ENCODE measurements at regions not wholly inside any gene's neighbourhood (a gene's known extent, or its start where the extent isn't known, plus 50 kb on each side); places are given as distances from the start of the nearest gene placed in this dataset.

DNA sequence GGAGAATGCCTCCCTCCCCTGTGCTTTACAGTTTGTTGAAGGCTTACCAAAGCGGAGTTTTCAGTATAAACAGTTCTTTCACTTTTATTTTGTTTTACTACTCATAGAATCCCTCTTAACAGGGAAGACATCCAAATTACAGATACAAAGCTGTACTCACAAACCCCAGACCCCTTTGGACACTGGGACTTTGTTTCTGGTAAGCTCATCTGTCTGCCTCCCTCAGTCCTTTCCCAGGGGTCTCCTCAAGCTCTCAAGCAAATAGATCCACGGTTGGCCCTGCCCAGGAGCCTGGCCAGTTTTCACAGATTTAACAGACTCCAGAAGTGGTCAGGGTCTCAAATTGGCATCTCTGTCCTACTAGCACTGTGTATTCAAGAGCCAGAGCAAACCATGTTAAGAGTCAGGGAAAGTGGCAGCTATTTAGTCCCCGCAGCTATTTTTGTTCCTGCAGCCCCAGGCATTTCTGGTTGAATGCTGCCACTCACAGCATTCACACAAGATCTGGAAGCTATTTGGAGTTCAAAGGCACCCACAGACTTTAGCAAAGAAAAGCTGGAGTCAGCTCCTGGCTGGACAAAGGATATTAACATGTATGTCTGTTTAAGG, 54.2 kb downstream of the TMEM100 start:
- no peak for DNase-seq (ENCODE audit: low read depth)

DNA sequence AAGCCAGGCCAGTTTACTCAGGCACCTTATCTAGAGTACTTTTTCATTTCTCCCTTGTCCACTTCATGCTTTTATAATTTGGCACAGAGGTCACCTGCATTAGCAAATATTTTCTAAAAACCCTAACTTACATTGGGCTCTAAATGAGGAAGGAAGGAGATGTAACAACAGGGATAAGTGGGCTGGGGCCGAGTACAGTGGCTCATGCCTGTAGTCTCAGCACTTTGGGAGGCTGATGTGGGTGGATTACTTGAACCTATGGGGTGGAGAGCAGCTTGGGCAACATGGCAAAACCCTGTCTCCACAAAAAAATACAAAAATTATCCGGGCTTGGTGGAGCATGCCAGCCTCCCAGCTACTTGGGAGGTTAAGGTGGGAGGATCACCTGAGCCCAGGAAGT, 55.9 kb downstream of the TMEM100 start:
- DNase-seq (ENCODE audit: low read depth): no peak

DNA sequence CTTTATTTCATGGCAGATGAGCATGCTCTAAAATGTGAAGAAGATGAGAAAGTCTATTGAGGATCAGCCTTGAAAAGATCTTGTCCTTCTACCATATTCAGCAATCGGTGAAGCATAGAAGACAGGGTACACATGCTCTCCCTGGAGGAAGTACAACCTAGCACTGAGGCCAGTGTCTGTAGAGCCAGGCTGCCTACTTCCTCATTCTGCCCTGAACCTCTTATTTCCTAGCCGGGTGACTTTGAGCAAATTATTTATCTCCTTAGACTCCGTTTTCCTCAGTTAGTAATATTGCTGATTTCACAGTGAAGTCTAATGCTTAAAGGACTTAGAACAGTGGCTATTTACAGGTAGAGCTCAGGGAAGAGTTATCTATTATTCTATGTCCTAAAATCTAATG, 58.4 kb downstream of the TMEM100 start:
- DNase-seq (ENCODE audit: low read depth): no peak

DNA sequence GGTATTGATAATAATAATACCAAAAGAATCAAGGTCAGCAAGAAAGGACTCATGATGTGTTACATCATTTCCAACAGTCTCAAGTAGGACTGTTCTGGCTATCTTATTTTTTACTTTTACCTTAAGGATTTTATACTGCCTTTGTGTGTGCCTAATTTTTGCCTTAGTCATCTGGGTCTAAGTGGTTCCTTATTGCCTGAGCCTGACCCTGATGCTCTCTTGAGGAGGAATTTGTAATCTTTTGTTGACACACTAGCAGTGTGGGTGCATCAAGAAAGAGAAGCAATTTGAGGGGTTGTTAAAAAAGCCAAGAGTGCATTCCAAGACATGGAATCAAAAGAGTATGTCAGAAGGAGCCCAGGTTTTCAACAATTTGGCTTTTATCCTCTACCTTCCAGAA, 59.3 kb downstream of the TMEM100 start:
- DNase-seq (ENCODE audit: low read depth): no peak

DNA sequence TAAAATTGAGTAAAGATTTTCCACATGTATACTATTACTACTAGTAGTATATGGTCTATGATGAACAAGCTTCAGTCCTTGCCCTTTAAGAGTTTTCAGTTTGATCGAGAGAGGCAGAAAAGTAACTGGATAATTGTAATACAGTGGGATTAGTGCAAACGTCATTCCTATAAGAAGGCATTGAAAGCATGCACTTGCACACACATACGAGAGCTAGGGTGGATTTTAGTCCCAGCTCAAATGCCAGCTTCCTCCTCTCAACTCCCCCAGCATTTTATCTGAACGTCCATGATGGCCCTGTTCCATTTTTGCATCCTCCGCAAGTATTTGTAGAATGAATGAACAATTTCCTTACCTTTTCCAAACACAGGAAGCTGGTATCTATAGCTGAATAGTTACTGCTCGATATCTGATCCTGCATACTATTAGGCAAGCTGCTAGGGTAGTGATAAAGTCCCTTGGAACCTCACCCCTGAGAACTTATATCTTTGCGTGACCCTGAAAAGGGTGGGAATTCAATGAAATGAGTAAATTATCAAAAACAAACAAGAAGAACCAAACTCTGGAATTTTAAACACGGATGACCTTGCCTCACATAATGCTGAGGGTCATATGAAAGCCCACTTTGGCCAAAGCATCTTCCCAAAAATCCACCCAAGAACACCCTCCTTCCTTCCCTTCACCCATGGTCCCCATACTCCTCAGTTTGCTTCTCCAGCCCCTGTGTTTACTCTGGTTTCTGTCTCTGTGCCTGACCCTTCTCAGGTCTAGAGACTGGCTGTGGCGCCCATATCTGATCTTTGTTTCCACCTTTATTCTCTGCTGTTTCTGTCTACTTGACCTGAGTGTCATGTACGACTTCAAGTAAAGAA, 60.5 kb downstream of the TMEM100 start:
- no peak for DNase-seq (ENCODE audit: low read depth)

DNA sequence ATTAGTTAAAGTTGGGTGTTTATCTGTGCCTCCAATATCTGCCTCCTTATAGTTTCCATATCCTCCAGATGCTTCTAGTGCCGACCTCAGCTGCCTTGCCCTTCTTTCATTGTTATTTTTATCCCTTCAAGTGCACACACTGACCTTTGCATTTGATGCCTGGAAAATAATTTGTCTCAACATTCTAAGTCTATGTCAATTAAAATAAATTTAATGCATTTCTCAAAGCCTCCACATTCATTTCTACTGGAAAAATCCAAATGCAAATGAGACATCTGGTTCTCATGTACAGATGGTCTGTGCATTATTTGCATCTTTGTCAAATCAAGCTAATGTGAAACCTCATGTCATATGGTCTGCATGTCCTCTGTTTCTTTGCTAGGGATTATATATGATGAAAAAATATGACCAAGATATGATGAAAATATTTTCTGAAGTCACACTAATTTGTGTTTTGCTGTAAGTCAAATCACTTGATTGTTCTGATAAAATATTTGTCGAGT, 61.4 kb downstream of the TMEM100 start:
- DNase-seq (ENCODE audit: low read depth): no peak

DNA sequence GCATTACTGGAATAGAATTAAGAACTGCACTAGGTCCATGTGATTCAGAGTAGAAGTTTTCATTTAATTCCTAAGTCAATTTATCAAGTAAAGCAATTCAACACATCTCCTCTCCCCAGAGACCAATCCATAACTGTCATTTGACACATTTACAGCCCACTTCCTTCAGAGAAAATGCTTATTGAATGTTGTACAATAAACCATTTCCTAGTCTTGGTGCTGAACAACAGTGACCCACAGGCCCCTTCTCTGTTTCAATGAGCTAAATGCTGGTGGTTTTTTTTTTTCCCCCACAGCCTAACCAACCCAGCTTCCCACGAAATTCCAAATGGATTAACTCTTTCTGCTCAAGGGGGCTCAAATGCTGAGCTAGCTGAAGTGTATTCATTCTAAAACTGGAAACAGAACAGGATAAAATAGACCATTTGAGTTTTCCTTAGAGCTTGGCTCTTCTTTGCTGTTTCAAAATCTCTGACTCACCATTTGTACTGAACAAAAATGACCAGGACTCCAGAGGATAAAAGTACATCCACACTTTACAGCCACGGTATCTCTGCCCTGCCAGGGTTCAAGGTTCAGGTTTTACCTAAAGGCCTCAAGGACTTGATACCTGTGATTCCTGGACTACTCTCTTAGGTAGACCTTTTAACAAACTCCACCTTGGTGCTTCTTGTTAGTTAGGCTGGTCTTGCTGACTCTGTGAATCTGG, 62.3 kb downstream of the TMEM100 start:
- DNase-seq (ENCODE audit: low read depth): no peak

DNA sequence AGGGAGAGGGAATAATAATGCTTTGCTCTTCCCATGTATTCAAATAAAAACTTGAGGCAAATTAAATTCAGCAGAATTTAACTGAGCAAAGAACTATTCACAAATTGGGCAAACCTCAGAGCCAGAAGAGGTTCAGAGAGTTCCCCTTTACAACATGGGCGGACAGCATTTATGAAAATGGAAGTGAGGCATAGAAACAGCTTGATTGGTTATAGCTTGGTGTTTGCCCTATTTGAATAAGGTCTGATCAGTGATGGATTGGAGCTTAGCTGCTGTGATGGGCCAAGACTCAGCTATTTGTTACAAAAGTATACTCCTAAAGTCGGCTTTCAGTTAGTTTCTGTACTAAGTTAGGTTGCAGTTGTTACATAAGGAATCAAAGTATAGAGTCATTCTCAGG, 63.0 kb downstream of the TMEM100 start:
- no peak for DNase-seq (ENCODE audit: low read depth)

DNA sequence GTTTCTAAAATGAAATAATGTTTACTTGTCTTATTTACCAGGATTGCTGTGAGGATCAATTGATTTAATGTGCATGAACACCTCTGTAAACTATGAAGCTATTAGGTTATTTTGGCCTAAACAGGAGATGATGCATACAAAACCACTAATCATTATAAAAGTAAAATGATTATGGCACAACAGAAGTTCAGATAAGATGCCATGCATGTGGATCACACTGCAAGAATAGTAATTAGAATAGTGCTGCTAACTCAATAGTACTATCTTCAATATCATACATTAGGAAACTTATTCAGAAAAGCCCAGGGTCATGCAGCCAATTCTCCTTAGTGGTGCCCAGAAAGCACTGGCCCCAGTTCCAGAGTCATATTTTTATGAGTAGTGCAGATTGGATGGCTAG, 66.9 kb downstream of the TMEM100 start:
- no peak for DNase-seq (ENCODE audit: low read depth)

DNA sequence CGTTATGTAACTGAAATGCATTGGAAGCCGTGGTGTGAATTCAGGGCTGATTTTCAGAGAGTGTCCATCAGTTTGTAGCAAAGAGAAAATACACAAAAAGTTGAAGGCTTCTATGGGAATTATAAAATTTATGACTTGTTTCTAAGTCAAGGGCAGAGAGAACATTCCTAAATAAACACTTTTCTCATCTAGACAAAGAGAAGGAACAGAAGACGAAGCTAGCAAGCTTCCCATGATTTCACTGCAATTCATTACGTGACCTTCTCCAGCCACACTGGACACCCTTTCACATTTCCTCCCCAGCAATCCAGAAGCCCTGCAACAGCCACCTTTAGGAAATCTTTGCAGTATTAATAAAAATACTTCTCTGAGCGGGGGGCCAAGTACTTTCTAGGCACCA, 67.8 kb downstream of the TMEM100 start:
- DNase-seq (ENCODE audit: low read depth): no peak

DNA sequence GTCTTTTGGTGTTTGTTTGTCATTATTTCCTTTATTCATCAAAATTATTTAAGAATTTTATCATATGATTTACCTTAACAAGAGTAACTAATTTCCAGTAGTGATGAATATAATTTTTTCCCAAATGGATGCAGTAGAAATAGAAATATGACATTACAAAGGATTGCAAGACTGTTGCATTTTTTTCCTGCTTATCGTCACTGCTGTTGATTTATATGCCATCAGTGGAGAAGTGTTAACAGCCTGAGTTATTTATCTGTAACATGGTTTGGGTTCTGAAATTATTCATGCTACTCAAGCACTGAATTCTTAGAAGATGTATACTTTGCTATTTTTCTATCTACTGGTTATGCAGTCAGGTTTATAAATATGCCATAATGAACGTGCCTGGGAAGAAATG, 68.6 kb downstream of the TMEM100 start:
- DNase-seq (ENCODE audit: low read depth): no peak

DNA sequence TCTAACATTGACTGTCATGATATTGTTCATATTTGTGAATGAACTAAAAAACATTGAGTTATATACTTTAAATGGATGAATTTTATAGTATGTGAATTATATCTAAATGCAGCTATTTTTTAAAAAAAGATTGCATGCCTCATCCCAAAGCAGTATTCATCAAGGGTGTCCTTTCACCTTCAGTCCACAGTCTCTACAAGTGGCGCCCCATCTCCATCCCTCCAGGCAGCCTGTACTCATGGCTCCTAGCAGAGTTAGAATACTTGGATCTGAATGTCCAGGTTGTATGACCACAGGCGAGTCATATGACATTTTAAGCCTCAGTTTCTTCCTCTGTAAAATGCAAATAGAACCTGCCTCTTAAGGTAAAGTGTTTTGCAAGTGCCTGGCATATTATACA, 69.8 kb downstream of the TMEM100 start:
- DNase-seq (ENCODE audit: low read depth): no peak

DNA sequence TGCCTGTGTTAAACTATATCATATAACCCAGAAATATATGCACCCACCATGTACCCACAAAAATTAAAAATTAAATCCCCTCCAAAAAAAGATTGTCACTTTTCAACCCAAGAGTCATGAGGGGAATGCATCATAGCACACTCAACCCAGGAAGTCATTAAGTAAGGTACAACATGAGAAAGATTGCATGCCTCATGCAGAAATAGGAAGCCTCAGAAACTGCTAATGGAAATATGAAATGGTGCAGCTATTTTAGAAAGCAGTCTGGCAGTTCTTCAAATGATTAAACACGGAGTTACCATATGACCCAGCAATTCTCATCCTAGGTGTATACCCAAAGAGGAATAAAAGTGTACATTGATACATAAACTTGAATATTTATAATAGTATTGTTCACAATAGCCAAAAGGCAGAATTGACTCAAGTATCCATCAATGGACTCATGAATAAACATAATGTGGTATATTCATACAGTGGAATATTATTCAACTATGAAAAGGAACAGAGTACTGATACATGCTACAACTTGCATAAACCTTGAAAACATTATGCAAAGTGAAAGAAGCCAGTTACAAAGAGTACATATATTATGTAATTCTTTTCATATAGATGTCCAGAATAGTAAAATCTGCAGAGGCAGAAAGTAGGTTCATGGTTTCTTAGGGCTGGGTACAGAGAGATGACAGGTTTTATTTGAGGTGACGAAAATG, 70.4 kb downstream of the TMEM100 start:
- DNase-seq (ENCODE audit: low read depth): no peak

DNA sequence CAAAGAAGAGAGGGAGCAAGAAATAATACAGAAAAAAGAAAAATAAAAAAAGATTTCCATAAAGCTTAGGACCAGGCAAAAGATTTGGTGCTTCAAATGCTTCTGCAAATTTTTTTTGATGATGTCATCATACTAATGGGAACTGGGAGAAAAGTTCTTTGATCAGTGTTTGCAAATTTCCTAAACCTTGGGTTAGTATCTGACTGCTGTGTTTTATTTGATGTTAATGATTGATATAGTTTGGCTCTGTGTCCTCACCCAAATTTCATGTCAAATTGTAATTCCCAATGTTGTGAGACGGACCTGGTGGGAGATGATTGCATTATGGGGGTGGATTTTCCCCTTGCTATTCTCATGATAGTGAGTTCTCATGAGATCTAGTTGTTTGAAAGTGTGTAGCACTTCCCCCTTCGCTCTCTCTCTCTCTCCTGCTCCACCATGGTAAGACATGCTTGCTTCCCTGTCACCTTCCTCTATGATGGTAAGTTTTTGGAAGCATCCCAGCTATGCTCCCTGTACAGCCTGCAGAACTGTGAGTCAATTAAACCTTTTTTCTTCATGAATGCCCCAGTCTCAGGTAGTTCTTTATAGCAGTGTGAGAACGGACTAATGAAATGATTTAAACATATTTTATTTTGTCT, 72.6 kb downstream of the TMEM100 start:
- DNase-seq (ENCODE audit: low read depth): no peak

DNA sequence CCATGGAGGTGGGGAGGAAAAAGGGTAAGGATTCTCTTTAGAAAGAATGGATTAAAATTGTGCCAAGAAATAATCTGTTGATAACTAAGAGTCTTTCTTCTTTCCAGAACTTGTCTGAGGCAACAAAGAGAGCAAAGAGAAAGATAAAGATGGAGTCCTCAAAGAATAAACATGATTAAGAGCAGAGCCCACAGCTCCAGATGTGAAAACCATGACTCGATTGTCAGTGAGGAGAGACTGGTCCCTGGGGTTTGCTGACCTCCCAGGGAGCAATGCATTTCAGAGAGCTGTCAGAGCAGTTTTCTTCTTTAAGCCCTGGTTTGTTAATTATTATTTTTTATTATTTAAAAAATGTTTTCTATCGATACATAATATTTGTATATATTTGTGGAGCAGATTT, 74.6 kb downstream of the TMEM100 start:
- no peak for DNase-seq (ENCODE audit: low read depth)

DNA sequence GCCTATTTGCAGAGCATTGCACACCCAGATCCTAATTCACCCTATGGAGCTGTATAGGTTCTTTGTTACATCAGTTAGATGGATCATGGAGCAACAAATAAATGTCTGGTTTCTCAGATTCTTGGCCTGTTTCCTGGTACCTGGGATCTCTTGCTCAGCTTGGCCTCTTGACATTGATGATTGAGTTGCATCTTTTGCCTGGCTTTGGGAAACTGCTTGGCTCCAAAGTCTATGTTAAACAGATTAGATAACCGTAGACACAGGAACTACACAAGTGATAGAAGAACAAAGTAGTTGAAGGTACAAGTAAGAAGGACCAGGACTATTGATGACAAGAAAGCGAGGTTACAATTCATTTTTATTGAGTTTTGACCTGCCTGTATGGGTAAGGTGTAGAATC, 77.3 kb downstream of the TMEM100 start:
- no peak for DNase-seq (ENCODE audit: low read depth)

DNA sequence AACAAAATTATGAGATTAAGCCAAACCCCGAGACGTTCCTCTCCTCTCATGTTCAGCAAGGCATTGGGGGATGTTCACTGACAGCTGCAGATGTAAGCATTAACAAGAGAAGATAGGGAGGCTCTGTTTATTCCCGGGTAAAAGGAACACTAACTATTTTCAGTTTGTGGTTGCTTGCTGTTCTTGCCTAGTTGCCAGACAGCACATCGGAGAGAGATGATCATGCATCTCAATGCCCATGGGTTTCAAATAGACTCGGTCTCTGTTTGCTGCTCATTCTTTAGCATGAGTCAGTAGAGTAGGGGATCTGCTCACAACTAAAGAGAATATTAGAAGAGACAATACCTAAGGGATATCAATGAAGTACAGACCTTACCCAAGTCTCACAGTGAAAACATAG, 78.3 kb downstream of the TMEM100 start:
- DNase-seq (ENCODE audit: low read depth): no peak

DNA sequence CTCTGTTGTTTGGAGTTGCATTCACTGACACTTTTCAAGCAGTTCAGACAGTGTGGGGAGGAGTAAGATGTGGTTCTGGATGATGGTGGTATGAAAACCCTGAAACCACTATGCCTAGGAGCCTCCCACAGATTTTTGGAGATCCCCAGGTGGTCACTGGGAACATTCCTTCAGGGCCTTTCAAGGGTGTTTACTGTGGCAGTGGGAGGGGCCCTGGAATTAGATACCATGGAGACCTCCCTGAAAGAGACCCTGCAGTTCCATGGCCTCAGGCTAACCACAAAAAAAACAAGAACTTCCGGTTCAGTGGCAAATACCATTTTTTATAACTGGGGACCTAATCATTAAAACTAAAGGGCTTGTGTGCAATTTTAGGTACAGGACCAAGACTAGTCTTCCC, 79.9 kb downstream of the TMEM100 start:
- DNase-seq (ENCODE audit: low read depth): no peak

DNA sequence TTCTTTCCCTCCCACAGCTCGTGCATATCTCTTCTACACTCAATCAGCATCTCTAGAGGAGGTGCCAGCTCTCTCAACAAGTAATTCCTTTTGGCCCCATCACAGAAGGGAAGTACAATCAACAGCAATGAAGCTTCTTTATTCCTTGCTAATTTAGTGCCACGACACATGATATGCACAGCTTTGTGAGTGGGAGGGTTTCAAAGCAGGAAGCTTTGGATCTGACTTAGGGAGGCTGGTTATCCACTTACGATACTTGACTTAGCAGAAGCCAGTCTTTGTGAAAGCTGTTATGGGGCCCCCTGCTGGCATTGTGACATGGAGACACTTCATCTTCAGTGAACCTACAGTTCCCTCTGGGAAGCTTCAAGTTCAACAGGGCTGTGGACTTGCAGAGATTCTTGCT, 81.0 kb downstream of the TMEM100 start:
- peak; percentile 18 for DNase-seq (ENCODE audit: low read depth)

DNA sequence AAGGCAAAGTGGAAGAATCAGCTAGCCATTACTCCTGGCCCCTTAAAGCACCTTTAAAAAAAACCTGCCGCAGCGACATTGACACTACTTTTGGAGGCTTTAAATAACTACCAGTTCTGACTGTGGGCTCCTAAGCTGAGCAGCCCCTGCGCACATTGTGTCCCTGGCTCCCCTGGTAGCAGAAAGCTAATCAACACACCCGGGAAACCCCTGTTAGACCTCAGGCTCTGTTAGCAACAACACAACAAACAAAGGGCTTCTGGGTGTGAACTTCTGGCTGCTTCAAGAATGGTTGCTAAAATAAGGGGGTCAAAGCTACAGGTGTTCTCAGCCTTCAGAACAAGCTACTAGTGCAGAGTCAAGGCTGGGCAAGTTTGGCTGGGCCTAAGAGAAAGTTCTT, 83.6 kb downstream of the TMEM100 start:
- DNase-seq (ENCODE audit: low read depth): no peak

DNA sequence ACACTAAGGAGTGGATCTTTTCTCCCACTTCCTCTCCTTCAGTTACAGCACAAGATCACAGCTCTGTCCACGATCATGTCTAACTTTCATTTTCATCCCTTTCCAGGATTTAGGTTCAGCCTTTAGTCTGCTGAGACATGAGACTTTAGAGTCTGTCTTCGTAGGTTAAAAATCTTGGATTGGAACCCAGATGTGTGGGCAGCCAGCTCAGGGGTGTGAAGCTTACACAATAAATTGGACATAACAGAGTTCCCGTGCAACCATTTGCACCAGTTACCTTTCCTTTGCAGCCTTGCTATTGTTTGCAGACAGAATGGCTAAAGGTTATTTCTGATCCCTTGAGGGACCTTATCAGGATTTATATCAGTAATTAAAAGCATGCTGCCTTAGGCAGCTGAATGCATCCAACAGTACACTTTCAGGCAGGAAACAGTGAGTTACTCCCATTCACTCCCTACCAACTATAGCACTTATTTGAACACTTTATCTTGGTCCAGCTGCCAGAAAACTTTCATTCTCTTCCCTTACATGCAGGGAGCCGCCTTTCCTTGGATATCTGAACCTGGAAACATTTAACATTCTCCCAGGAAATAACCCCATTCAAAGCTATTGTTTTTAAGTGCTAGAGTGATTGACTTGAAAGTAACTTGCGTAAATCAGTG, 87.3 kb downstream of the TMEM100 start:
- no peak for DNase-seq (ENCODE audit: low read depth)

All from activated T-cell treated with anti-CD3 and anti-CD28 coated beads for 48 hours (primary cell).